HG02870 (cell line): ENCODE measurements at regions not wholly inside any gene's neighbourhood (a gene's known extent, or its start where the extent isn't known, plus 50 kb on each side); places are given as distances from the start of the nearest gene placed in this dataset.
"Not testable (repeated sequence)": the region's sequence is repeated elsewhere in the genome, so short reads cannot be mapped to it uniquely, and the experiment has no call there.

Experiments
- ATAC-seq: cut with Tn5 transposase; IDR thresholded peaks from one replicate; pipeline ENCODE4 v1.9.1; 2021; ENCODE audit warnings: mild to moderate bottlenecking, moderate library complexity; ENCODE audit not compliant: unreplicated experiment

DNA sequence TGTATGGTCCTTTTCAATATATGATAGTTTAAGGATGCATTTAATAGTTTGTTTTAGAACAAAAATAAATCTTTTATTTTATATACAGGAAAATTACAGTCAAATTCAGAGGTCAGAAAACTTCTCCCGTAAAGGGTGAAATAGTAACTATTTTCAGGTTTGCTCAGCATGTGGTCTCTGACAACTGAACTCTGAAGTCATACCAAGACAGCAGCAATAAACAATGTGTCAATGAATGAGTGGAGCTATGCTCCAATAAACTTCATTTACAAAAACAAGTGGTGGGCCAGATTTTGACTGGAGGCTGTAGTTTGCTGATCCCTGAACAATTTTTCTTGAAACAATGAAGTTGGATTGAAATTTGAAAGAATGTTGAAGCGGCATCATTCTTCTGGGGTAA, 123.6 kb downstream of the ZNF248 start:
- ATAC-seq, result peak; percentile 88

DNA sequence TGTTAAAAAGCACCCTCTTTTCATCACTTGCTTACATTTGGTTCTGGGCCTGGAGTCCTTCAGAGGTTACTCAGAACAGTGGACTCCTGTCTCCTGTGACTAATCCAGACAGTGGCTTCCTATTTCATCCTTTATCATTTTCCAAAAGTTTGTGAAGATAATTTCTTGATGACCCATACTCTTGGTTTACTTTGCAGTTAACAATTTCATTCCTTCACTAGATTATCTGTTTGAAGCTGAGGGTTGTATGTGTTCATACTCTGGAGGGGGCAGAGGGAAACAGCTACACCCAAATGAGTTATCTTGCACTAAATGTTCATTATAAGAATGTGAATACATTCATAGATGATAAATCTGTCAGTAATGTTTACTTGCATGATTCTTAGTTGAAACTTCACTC, 124.7 kb downstream of the ZNF248 start:
- ATAC-seq, result no peak

DNA sequence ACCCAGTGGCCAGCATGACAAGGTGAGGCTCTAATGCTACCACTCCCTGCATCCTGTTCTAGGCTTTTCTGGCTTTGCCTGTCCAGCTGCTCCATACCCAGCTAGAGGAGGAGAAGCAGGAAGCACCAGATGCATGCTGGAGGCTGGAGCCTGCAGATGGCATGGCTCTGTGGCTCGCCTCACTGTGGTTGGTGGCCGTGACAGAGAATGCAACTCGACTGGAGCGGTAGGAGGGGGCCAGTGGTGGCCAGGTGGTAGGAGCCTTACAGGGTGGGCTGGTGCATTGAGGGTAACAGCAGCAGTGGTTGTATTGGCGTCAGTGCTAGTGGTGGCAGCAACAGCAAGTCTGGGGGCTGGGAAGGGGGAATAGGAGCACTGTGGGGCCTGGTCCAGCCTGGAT, 128.6 kb downstream of the ZNF248 start:
- ATAC-seq, result no peak

DNA sequence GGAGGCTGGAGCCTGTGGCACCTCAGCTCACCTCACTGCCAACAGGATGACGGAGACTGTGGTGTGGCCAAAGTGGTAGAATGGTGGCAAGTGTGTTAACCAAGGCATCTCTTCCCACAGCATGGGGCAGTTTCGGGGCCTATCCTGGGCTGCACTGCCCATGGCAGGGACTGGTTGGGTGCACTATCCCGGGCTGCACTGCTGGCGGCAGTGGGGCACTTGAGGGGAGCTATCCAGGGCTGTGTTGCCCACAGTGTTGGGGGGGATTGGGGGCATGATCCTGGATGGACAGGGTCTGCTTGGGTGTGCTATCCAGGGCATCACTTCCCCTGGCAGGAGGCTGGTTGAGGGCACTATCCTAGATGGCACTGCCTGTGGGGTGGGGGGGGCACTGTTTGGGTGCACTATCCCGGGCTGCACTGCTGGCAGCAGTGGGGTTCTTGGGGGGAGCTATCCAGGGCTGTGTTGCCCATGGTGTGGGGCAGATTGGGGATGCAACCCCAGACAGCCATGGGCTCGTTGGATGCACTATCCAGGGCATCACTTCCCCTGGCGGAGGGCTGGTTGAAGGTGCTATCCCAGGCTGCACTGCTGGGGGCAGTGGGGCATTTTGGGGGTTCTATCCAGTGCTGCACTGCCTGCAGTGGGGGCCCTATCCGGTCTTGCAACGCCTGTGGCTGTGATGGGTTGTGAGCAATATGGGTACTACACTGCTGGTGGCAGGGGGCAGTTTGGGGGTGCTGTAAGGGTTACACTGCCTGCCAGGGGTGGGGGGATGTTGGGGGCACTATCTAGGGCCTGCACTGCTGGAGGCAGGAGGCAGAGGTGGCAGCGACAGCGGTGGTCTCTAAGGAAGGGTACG, 129.7 kb downstream of the ZNF248 start:
- ATAC-seq, result no peak

DNA sequence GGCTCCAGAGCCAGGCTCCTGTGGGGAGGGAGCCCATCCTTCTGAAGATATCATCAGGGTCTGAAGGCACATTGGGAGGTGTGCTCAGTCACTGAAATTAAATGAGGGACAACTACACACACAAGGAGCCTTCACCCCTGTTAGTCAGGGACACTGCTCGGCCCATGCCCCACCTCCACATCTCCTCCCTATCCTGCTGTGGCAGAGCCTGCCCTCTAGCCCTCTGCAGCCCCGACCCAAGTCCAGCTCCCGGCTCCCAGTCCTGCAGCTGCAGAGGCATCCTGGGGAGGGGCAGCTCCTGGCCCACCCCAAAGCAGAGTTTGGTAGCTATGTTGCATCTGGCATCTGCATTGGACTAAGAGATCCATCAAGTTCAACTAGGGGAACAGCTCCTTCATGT, 136.3 kb downstream of the ZNF248 start:
- ATAC-seq, result no peak

DNA sequence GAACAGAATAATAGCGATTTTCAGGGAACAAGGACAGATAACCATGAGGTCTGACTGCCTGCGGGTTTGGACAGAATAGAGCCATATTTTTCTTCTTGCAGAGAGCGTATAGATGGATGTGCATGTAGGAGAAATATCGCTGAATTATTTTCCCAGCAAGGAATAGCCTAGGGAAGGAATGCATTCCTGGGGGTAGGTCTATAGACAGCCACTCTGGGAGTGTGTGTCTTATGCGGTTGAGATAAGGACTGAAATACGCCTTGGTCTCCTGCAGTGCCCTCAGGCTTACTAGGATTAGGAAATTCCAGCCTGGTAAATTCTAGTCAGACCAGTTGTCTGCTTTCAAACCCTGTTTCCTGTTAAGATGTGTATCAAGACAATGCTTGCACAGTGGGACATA, 139.3 kb downstream of the ZNF248 start:
- not testable (repeated sequence) for ATAC-seq

DNA sequence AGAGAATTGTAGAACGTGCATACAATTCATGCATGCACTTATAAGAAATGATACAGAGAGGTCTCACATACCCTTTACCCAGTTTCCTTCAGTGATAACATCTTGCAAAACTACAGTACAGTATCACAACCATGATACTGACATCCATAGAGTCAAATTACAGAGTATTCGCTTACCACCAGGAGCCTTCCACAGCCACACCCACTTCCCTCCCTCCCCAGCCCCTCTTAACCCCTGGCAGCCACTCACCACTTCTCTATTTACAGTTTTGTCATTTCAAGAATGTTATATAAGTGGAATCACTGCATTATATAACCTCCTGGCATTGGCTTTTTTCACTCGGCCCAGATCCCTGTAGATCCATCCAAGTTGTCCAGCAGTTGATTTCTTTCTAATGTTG, 143.8 kb downstream of the ZNF248 start:
- ATAC-seq, result no peak

DNA sequence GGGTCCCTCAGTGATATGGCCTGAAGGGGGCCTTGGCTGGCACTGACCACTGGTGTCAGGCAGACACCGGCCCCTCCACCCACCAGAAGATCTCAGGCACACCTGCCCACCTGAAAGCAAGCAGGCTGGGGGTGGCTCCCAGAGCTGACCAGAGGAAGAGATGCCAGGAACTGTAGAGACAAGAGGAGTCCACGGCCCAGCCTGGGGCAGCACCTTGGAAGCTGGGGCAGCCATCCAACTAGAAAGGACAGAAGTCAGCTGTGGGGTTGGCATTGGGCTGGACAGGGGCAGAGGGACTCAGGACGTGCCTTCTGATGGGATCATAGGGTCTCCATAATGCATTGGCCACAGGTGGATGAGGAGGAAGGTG, 144.3 kb downstream of the ZNF248 start:
- ATAC-seq, result no peak

DNA sequence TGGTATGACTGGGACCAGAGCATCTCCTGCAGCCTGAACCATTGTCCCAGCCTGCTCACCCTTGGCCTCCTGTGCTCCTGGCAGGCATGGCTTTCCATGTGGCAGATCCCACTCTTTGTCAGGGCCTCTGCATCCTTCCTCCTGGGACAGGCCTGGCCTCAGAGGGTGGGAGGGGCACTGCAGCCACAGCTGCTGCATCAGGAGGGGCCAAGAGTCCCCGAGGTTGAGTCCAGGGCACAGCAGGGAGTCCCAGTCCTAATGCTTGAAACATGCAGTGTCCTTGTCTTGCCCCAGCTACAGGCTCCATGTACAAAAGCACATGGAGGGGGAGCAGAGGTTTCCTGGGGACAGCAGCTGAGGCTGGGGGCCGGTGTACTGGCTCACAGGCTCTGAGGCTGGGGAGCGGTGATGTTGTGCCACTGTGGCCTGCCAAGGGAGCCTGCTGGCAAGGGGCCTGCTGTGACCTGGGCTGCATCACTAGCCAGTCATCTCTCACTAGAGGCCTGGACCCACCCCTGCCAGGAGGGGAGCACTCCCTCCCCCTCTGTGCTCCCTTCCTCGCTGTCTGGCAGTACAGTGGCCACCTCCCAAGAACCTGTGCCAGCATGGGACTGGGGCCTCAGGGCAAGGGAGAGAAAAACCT, 144.8 kb downstream of the ZNF248 start:
- no peak for ATAC-seq

DNA sequence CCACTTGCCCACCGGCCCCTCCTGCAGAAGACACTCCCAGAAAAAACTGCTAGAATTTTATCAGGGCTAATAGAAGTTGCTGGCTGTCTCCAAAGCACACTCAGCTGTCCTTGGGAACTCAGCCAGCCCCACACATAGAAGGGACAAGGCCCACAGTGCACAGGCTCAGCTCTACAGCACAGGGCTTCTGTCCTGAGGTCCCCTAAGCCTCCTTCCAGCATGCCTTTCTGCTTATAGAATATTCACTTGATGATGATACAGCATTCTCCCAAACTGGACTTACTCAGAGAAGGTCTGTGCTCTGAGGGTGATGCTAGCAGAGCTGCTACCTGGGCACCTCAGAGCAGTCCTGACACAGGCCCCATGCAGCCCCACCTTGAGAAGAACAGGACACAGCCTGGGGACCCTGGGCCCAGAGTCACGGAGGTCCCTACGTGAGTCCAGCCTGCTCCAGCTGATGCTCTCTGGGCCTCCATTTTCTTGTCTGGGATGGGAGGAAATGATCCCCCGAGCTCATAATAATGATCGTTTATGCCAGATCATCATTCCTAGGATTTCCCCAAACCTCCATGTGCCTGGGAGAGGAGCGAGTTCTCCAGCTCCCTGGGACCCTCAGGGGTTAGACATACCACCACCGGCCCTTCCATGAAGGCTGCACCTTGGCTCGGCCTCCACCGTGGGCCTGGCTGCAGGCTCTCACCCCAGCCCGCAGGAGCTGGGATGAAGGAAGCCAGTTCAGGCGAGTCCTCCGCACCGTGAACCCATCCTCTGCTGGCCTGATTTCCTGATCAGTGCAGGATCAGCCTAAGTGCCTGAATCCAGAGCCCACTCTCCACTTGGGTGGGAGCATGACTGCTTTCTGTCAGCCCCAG, 145.6 kb downstream of the ZNF248 start:
- ATAC-seq, result no peak

DNA sequence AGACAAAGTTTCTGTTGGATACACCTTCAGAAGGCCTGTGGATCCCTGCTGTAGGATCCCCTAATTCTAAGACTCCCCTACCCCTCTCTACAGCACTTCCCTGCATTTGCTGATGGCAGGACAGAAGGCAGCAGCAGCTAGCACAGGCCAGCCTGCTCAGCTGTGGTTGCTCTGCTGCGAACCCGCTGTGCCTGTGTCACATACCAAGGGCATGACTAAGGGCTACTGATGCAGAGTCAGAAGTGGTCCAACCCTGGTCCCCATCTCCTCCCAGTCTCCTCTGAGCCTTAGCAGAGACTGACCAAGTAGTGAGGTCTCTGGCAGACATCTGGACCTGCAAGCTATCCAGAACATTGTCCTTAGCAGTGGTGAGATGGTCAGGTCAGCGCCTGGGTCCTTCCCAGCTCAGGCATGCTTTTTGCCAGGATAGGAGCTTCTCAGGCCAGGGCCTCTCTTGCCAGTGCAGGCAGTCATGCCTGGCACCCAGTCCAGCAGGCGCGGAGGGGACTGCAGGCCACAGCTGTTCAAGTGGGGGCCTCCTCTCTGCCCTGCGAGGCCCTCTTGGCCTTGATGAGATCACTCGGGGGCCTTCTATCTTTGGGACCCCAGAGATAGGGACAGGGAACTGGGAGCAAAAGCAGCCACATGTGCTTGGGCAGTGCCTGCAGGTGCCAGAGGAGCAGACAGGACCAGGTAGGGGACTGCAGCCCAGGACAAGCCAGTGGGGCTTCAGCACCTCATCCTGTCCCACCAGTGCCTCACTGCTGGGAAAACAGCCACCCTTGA, 146.4 kb downstream of the ZNF248 start:
- ATAC-seq, result no peak

DNA sequence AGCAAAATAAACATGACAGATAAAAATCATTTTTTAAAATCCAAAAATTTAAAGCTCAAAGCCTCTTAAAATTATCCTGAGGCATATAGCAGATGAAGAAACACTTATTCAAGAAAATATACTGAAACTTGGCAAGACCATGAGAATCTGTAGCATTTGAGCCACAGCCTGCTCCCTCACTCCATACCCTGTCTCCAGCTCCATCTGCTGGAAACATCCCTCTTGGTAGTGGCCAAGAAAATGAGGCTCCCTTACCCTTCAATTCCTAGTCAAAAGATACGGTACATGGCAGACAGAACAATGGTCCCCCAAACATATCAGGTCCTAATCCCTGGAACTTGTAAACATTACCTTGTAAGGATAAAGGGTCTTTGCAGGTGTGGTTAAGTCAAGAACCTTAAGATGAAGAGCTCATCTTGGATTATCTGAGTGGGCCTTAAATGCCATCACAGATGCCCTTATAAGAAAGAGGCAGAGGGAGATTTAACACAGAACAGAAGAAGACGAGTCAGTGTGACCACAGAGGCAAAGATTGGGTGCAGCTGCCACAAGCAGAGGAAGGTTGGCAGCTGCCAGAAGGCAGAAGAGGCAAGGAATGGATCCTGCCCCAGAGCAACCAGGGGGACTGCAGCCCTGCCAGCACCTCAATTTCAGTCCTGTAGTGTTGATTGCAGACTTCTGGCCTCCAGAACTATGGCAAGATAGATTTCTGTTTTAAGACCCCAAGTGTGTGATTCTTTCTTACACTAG, 149.4 kb downstream of the ZNF248 start:
- no peak for ATAC-seq

DNA sequence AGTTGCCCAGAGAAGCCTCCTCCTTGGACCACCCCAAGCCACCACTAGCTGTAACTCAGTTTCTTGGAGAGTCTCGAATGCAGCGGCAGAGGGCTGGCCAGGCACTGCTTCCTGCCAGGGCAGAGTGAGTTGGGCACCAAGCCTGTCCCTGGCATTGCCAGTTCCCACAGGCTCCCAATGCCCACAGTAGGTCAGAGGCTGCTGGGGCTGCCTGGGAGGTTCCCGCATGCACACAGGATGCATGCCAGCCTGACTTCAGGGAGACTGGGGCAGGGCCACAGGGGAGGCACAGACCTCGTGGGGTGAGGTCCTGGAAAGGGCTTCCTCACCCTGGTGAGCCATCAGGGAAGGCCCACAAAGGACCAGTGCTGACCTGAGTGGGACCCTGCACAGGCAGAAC, 152.8 kb downstream of the ZNF248 start:
- no peak for ATAC-seq

DNA sequence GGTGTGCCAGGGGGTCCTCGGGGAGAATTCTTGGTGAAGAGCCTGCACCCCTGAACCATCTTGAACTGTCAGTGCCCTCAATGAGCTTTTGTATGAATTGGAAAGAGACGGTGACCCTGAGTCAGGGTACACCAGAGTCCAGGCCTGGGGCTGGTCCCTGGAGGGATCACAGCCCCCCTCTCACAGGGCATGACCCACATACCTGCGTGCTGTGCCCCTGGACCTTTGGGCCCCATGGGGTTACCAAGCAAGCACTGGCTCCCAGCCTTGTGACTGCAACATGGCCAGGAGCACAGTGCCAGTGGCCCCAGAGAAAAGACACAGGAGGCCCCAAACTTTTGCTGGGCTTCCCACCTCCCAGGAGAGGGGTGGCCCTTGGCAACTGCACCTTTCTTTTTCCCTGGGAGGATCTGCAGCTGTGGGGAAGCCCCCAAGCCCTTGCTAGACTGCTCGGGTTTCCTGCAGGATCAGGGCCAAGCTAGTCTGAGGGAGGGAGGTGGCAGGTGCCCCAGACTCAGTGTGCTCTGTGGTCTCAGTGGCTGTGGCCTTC, 153.5 kb downstream of the ZNF248 start:
- ATAC-seq, result no peak

DNA sequence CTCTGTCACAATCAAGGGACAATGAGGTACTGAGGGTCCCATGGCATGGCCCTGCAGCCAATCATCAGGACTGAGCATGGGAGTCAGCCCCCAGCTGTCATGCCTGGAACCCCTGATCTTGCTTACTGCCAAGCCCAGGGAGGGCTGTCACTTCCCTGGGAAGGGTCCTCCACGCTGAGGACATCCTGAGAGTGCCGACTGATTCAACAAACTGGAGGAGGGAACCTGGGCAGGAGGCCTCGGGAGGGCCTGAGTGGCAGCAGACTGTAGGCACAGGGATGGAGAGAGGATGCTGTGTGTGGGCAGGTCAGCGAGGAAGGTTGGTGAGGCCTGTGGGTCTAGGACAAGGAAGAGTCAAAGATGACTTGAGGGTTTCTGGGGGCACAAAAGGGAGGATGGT, 154.3 kb downstream of the ZNF248 start:
- no peak for ATAC-seq

DNA sequence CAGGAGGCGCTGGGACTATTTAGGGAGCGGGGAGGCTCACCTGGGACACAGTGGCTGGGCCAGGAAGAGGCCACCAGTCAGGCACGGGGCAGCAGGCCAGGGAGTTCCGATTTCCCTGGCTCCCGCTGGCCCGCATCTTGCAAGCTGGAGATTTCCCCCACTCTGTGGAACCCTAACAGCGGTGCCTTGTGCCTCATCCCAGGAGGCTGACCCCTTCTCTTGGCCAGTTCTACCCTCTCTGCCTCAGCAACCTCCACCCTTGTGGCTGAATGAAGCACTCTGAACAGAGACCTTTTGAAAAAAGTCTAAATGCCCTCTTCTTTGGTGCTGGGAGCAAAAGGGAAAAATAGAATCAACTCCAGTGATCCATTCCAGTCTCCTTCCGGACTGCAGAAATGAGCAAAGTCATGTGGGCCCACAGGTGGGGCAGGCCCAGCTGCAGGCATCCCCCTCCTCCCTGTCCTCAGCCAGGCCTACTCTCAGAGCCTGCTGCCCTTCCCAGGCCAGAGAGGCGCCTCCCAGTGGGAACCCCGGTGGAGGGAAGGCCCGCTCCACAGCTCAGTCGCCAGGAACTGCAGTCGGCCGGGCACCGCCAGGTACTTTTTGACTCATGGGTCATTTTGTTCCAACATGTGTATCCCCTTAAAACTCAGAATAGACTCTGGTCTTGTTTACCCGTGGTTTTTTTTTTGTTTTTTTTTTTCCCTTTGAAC, 155.5 kb downstream of the ZNF248 start:
- no peak for ATAC-seq

DNA sequence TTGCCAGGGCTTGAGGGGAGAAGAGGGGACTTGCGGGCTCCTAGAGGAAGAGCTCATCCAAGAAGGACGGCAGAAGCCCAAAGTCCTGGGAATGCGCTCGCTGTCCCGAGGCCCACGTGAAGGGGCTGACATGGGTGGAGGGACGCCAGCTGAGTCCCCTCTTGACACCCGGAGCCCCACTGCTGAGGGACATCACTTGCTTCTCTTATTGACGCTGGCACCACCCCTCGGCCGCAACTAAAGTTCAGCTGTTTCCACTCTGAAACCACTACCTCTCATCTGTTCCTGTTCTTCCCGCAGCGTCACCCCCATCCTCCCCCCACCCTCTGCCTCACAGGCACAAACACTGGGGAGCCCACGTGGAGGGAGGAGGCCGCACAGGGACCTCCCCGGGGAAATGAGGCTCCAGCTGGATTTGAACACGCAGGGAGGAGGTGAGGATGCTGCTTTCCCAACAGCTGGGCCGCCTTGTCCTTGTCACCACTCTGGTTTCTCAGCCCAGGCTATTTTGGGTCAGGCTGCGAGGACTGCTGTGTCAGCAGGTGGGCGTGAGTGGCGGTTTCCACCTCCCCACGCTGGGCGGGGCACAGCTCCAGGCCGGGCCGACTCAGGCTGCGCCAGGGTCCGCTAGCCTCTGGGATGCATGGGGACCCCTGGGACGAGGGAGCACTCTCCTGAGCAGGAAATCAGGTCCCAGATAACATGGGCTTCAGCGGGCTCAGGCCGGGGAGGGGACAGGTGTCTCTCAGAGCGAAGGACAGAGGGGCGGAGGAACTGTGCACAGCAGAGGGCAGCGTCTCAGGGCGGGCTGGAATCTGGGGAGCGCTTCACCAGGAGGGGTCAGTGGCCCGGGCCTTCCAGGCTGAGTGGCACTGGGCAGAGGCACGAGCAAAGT, 156.3 kb downstream of the ZNF248 start:
- ATAC-seq, result no peak

DNA sequence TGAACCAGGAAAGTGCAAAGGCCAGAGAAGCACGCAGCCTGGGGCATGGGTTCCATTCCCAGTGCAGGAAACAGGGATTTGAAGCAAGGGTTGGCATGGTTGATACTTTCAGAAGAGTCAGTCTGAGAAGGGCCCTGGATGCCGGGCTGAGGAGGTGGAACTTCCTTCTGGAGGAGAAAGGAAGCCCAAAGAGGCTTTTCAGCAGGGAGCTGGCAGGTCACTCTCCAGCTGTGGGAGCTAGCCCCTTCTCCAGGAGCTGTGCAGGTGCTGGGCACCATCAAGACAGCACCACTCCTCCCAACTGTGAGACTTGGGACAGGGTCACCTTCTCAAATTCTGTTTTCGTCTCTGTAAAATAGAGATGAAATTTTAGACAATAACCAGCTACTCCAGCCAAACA, 169.8 kb downstream of the ZNF248 start:
- ATAC-seq, result no peak
